Neural progenitor cell (in vitro differentiated cells): ENCODE measurements at regions not wholly inside any gene's neighbourhood (a gene's known extent, or its start where the extent isn't known, plus 50 kb on each side); places are given as distances from the start of the nearest gene placed in this dataset.
A peak's percentile ranks its signal among the peaks of the same experiment; 100 is the strongest.

Experiments used
- DNase-seq: peaks from one replicate; pipeline ENCODE4 v3.0.0-alpha.2; 2016; ENCODE audit warnings: low spot score
- H2AFZ ChIP-seq: fragments of 200-600 bp; sonication (generic); replicated peaks from 2 replicates; pipeline ENCODE4 v1.6.1; 2016; ENCODE audit warnings: antibody characterized with exemption
- H3F3A ChIP-seq: fragments of 200-600 bp; sonication (generic); 2 replicates; pipeline ENCODE4 v1.6.1; 2016; ENCODE audit warnings: antibody characterized with exemption, low read depth
- H3K27ac ChIP-seq: fragments of 200-600 bp; sonication (generic); 2 replicates; pipeline ENCODE4 v1.5.1; 2016; ENCODE audit warnings: mild to moderate bottlenecking
- H3K27me3 ChIP-seq: fragments of 200-600 bp; sonication (generic); 2 replicates; pipeline ENCODE4 v1.6.1; 2016; ENCODE audit warnings: mild to moderate bottlenecking, moderate library complexity
- H3K36me3 ChIP-seq: fragments of 200-600 bp; sonication (generic); 2 replicates; pipeline ENCODE4 v1.5.1; 2016
- H3K4me1 ChIP-seq: fragments of 200-600 bp; sonication (generic); 2 replicates; pipeline ENCODE4 v1.6.1; 2016; ENCODE audit warnings: mixed run types
- H3K4me2 ChIP-seq: fragments of 200-600 bp; sonication (generic); 2 replicates; pipeline ENCODE4 v1.6.1; 2016
- H3K4me3 ChIP-seq: fragments of 200-600 bp; sonication (generic); 2 replicates; pipeline ENCODE4 v1.5.1; 2016
- H3K79me2 ChIP-seq: fragments of 200-600 bp; sonication (generic); 2 replicates; pipeline ENCODE4 v1.6.1; 2016; ENCODE audit warnings: low read depth
- H3K9ac ChIP-seq: fragments of 200-600 bp; sonication (generic); 2 replicates; pipeline ENCODE4 v1.6.1; 2016
- H3K9me3 ChIP-seq: fragments of 200-600 bp; sonication (generic); 2 replicates; pipeline ENCODE4 v1.5.1; 2016; ENCODE audit warnings: low read depth
- H4K20me1 ChIP-seq: fragments of 200-600 bp; sonication (generic); 2 replicates; pipeline ENCODE4 v1.6.1; 2016; ENCODE audit warnings: low read depth
- H3K27ac Mint-ChIP-seq: 3 replicates; pipeline ENCODE4 v1.8.0; 2021; ENCODE audit warnings: mixed read lengths
- H3K27me3 Mint-ChIP-seq: 2 replicates; pipeline ENCODE4 v1.8.0; 2022; ENCODE audit warnings: low read depth, mild to moderate bottlenecking, inconsistent platforms, moderate library complexity, mixed read lengths; ENCODE audit not compliant: insufficient read depth
- H3K36me3 Mint-ChIP-seq: 3 replicates; pipeline ENCODE4 v1.8.0; 2021; ENCODE audit warnings: mixed read lengths
- H3K4me1 Mint-ChIP-seq: 3 replicates; pipeline ENCODE4 v1.8.0; 2021; ENCODE audit warnings: mixed read lengths
- H3K4me3 Mint-ChIP-seq: 3 replicates; pipeline ENCODE4 v1.8.0; 2021; ENCODE audit warnings: mild to moderate bottlenecking, moderate library complexity, mixed read lengths
- H3K9me3 Mint-ChIP-seq: 3 replicates; pipeline ENCODE4 v1.8.0; 2020; ENCODE audit warnings: mixed read lengths
- CTCF ChIP-seq: fragments of 200-600 bp; sonication (generic); IDR thresholded peaks from 2 replicates; pipeline ENCODE4 v1.5.1; 2017; ENCODE audit warnings: antibody characterized with exemption, mild to moderate bottlenecking
- EZH2 ChIP-seq: fragments of 200-600 bp; sonication (generic); IDR thresholded peaks from 2 replicates; pipeline ENCODE4 v1.6.1; 2017; ENCODE audit warnings: antibody characterized with exemption, mild to moderate bottlenecking, moderate library complexity
- EZH2phosphoT487 ChIP-seq: fragments of 200-600 bp; sonication (generic); IDR thresholded peaks from 2 replicates; pipeline ENCODE4 v1.6.1; 2017; ENCODE audit warnings: antibody characterized with exemption

- Histone ChIP-seq H3K4me2 (peak overlapping the region; percentile 58), H3K4me1 (peaks cover 14% of the 10 kb centered on the region), H3K79me2 (no peaks in the 10 kb centered on the region), H3K27me3 (no peaks in the 10 kb centered on the region), H3F3A (peaks cover 22% of the 10 kb centered on the region), H3K9ac (no peak overlapping the region), H2AFZ (peak overlapping the region; percentile 97), H4K20me1 (no peaks in the 10 kb centered on the region), H3K4me3 (no peak overlapping the region), H3K27ac (no peak overlapping the region), H3K9me3 (no peaks in the 10 kb centered on the region), H3K36me3 (no peaks in the 10 kb centered on the region)
- Mint-ChIP-seq H3K27me3 (peaks cover 6% of the 10 kb centered on the region), H3K9me3 (peaks cover 2% of the 10 kb centered on the region), H3K4me3 (no peak overlapping the region), H3K36me3 (no peaks in the 10 kb centered on the region), H3K27ac (peak overlapping the region; percentile 35), H3K4me1 (peaks cover 12% of the 10 kb centered on the region)
- TF ChIP-seq EZH2phosphoT487, result no peak
- no peak for TF ChIP-seq EZH2
- no peak for TF ChIP-seq CTCF
- DNase-seq, result peak; percentile 63
These were observed 73.0 kb upstream of the FICD start for GRCh38 chr12:108442067-108442466.

- Histone ChIP-seq H3K27ac (no peak overlapping the region), H2AFZ (peak overlapping the region; percentile 97), H3K9me3 (no peaks in the 10 kb centered on the region), H3K4me1 (peaks cover 14% of the 10 kb centered on the region), H3K4me3 (no peak overlapping the region), H3K79me2 (no peaks in the 10 kb centered on the region), H4K20me1 (no peaks in the 10 kb centered on the region), H3K36me3 (no peaks in the 10 kb centered on the region), H3K4me2 (no peak overlapping the region), H3K9ac (no peak overlapping the region), H3K27me3 (no peaks in the 10 kb centered on the region), H3F3A (peaks cover 22% of the 10 kb centered on the region)
- peaks cover 6% of the 10 kb centered on the region for H3K27me3 Mint-ChIP-seq
- DNase-seq, result no peak
- peaks cover 12% of the 10 kb centered on the region for H3K4me1 Mint-ChIP-seq
- no peak for TF ChIP-seq EZH2phosphoT487
- no peak for TF ChIP-seq EZH2
- TF ChIP-seq CTCF, result no peak
- H3K36me3 Mint-ChIP-seq, result no peaks in the 10 kb centered on the region
- H3K27ac Mint-ChIP-seq, result no peak overlapping the region
- no peak overlapping the region for H3K4me3 Mint-ChIP-seq
- H3K9me3 Mint-ChIP-seq, result peaks cover 2% of the 10 kb centered on the region
These were observed 73.5 kb upstream of the FICD start for GRCh38 chr12:108441549-108441948.

- DNase-seq, result no peak
- H3K27ac Mint-ChIP-seq, result no peak overlapping the region
- Histone ChIP-seq H3K4me2 (no peak overlapping the region), H3K4me1 (peaks cover 14% of the 10 kb centered on the region), H4K20me1 (no peaks in the 10 kb centered on the region), H3K27me3 (no peaks in the 10 kb centered on the region), H3K4me3 (no peak overlapping the region), H3F3A (peaks cover 22% of the 10 kb centered on the region), H3K36me3 (no peaks in the 10 kb centered on the region), H3K9ac (no peak overlapping the region), H2AFZ (no peak overlapping the region), H3K9me3 (no peaks in the 10 kb centered on the region), H3K79me2 (no peaks in the 10 kb centered on the region), H3K27ac (no peak overlapping the region)
- no peak overlapping the region for H3K4me3 Mint-ChIP-seq
- H3K4me1 Mint-ChIP-seq, result peaks cover 12% of the 10 kb centered on the region
- TF ChIP-seq CTCF (no peak), EZH2phosphoT487 (no peak), EZH2 (no peak)
- H3K27me3 Mint-ChIP-seq, result peaks cover 6% of the 10 kb centered on the region
- H3K36me3 Mint-ChIP-seq, result no peaks in the 10 kb centered on the region
- H3K9me3 Mint-ChIP-seq, result peaks cover 2% of the 10 kb centered on the region
These were observed 74.3 kb upstream of the FICD start for GRCh38 chr12:108440736-108441135.

- no peaks in the 10 kb centered on the region for H3K9me3 ChIP-seq
- Mint-ChIP-seq H3K9me3 (peaks cover 2% of the 10 kb centered on the region), H3K4me3 (no peak overlapping the region), H3K27me3 (peaks cover 6% of the 10 kb centered on the region), H3K36me3 (no peaks in the 10 kb centered on the region), H3K27ac (no peak overlapping the region), H3K4me1 (peaks cover 12% of the 10 kb centered on the region)
- no peaks in the 10 kb centered on the region for H3K79me2 ChIP-seq
- peaks cover 14% of the 10 kb centered on the region for H3K4me1 ChIP-seq
- no peaks in the 10 kb centered on the region for H4K20me1 ChIP-seq
- no peak overlapping the region for H3K9ac ChIP-seq
- no peaks in the 10 kb centered on the region for H3K27me3 ChIP-seq
- H3F3A ChIP-seq, result peaks cover 22% of the 10 kb centered on the region
- no peak overlapping the region for H3K27ac ChIP-seq
- H3K4me2 ChIP-seq, result no peak overlapping the region
- DNase-seq, result no peak
- no peak overlapping the region for H3K4me3 ChIP-seq
- no peak overlapping the region for H2AFZ ChIP-seq
- TF ChIP-seq EZH2 (no peak), EZH2phosphoT487 (no peak), CTCF (no peak)
- no peaks in the 10 kb centered on the region for H3K36me3 ChIP-seq
These were observed 76.4 kb upstream of the FICD start for GRCh38 chr12:108438667-108439066.
